ENCODE measurements at regions not wholly inside any gene's neighbourhood (a gene's known extent, or its start where the extent isn't known, plus 50 kb on each side); places are given as distances from the start of the nearest gene placed in this dataset.
"Not testable (repeated sequence)": the region's sequence is repeated elsewhere in the genome, so short reads cannot be mapped to it uniquely, and the experiment has no call there.

DNA sequence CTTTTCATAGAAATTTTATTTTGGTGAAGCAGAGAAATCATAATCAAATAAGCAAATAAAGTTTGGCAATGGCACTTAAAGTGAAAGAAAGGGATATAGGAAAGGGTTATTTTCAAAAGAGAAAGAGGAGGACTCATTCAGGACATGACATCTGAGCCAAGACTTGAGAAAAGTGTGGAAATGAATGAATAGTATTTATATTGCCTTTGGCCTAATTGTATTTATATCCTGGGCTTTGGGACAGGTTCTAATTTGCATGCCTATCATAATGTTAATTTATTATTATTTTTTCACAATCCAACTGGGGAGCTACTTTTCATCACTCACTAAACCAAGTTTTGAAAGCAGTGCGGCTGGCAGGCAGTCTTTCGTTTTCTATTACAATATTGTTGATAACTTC is 376.8 kb downstream of the HGF start:
- Histone ChIP-seq H3K4me3 (no peak overlapping the region), H3K27me3 (no peaks in the 10 kb centered on the region), H3K9me3 (no peaks in the 10 kb centered on the region), H3K4me1 (no peaks in the 10 kb centered on the region), H3K36me3 (no peaks in the 10 kb centered on the region), H3K27ac (no peak overlapping the region)
- no peak for TF ChIP-seq POLR2AphosphoS5 (IDR thresholded peaks at IDR 0.05)
- TF ChIP-seq, protein P1, sequence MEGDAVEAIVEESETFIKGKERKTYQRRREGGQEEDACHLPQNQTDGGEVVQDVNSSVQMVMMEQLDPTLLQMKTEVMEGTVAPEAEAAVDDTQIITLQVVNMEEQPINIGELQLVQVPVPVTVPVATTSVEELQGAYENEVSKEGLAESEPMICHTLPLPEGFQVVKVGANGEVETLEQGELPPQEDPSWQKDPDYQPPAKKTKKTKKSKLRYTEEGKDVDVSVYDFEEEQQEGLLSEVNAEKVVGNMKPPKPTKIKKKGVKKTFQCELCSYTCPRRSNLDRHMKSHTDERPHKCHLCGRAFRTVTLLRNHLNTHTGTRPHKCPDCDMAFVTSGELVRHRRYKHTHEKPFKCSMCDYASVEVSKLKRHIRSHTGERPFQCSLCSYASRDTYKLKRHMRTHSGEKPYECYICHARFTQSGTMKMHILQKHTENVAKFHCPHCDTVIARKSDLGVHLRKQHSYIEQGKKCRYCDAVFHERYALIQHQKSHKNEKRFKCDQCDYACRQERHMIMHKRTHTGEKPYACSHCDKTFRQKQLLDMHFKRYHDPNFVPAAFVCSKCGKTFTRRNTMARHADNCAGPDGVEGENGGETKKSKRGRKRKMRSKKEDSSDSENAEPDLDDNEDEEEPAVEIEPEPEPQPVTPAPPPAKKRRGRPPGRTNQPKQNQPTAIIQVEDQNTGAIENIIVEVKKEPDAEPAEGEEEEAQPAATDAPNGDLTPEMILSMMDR (IDR thresholded peaks at IDR 0.05): no peak
- no peak for TF ChIP-seq EP300 (IDR thresholded peaks at IDR 0.05)
- TF ChIP-seq POLR2A (IDR thresholded peaks at IDR 0.05): no peak
- 96 to 97% methylated on average over 2 of the region's 2 CpGs for WGBS, 2 donors
- no peak for DNase-seq
- intact Hi-C loops (cut with DNase I): no loop called here

- no peaks in the 10 kb centered on the region for H3K9me3 ChIP-seq
- no peak overlapping the region for H3K27ac ChIP-seq
- no peak overlapping the region for H3K4me3 ChIP-seq
- H3K36me3 ChIP-seq: no peaks in the 10 kb centered on the region
- no peaks in the 10 kb centered on the region for H3K4me1 ChIP-seq
- 89 to 97% methylated on average over 1 of the region's 1 CpG for WGBS, 2 donors
- no peak for DNase-seq
- no peak for TF ChIP-seq POLR2AphosphoS5 (IDR thresholded peaks at IDR 0.05)
- no peak for TF ChIP-seq POLR2A (IDR thresholded peaks at IDR 0.05)
- TF ChIP-seq EP300 (IDR thresholded peaks at IDR 0.05): no peak
- TF ChIP-seq, protein P1 (IDR thresholded peaks at IDR 0.05): no peak
- H3K27me3 ChIP-seq: no peaks in the 10 kb centered on the region
- intact Hi-C loops (cut with DNase I): no loop called here
These were observed 384.5 kb downstream of the HGF start for GRCh38 chr7:81385370-81385769.

DNA sequence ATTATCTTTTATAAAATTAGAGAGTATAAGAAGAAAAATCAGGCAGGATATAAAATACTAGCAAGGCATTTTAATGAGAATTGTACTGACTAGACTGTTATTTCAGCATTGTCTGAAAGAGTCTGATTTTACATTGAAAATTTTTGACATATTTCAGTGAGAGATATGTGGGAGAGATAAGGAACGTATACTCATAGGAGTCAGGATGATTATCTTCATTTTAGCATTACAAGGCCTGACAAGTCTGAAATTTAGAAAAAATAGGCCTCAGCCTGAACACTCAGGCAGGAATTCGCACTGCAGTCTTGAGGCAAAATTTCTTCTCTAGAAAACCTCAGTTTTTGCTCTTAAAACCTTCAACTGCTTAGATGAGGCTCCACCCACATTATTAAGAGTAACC is 386.0 kb downstream of the HGF start:
- WGBS, 2 donors: 90 to 94% methylated on average over 2 of the region's 2 CpGs
- no peak for TF ChIP-seq EP300 (IDR thresholded peaks at IDR 0.05)
- TF ChIP-seq, protein P1 (IDR thresholded peaks at IDR 0.05): no peak
- no peak for TF ChIP-seq POLR2A (IDR thresholded peaks at IDR 0.05)
- TF ChIP-seq POLR2AphosphoS5 (IDR thresholded peaks at IDR 0.05): no peak
- no peak overlapping the region for H3K4me3 ChIP-seq
- no peaks in the 10 kb centered on the region for H3K27me3 ChIP-seq
- intact Hi-C loops (cut with DNase I): no loop called here
- no peaks in the 10 kb centered on the region for H3K9me3 ChIP-seq
- no peaks in the 10 kb centered on the region for H3K36me3 ChIP-seq
- DNase-seq: no peak
- no peaks in the 10 kb centered on the region for H3K4me1 ChIP-seq
- H3K27ac ChIP-seq: no peak overlapping the region

DNA sequence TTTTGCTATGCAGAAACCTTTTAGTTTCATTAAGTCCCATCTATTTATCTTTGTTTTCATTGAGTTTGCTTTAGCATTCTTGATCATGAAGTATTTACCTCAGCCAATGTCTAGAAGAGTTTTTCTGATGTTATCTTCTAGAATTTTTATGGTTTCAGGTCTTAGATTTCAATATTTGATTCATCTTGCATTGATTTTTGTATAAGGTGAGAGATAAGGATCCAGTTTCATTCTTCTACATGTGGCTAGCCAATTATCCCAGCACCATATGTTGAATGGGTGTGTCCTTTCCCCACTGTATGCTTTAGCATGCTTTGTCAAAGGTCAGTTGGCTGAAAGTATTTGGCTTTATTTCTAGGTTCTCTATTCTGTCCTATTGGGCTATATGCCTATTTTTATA is 395.2 kb downstream of the HGF start:
- H3K36me3 ChIP-seq; H3K9me3 ChIP-seq; H3K27me3 ChIP-seq; H3K27ac ChIP-seq; H3K4me3 ChIP-seq; intact Hi-C loops (cut with DNase I); DNase-seq: not testable (repeated sequence)
- peaks cover 0 to 12% (median 3%) of the 10 kb centered on the region in 4 donors for H3K4me1 ChIP-seq

DNA sequence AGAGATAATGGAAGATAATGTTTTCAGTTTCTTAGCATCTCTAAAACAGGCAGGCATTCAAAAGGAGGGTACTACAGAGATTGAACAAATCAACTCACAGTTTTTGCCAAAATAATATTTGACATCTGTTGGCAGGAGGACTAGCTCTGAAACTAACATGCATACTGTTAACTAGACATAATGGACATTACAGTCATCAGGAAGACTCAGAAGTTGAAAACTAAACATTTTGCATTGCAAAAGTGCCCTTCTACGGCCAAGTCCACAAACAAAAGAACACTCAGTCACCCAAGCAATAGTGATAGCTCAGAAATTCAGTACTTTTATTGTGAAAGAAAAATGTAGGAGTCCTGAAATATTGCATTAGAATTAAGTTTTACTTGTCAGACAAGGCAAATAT is 399.0 kb downstream of the HGF start:
- Histone ChIP-seq H3K27me3 (no peaks in the 10 kb centered on the region), H3K27ac (no peak overlapping the region), H3K9me3 (no peaks in the 10 kb centered on the region), H3K36me3 (no peaks in the 10 kb centered on the region), H3K4me1 (peaks cover 0 to 31% (median 15%) of the 10 kb centered on the region in 4 donors), H3K4me3 (no peak overlapping the region)
- intact Hi-C loops (cut with DNase I): no loop called here
- TF ChIP-seq POLR2A (IDR thresholded peaks at IDR 0.05) (no peak), EP300 (IDR thresholded peaks at IDR 0.05) (no peak)
- TF ChIP-seq, protein P1 (IDR thresholded peaks at IDR 0.05): no peak
- WGBS, 2 donors: 74 to 89% methylated on average over 1 of the region's 1 CpG
- DNase-seq: no peak

Measured in sigmoid colon (tissue), 6 donors.